ENCODE measurements at regions not wholly inside any gene's neighbourhood (a gene's known extent, or its start where the extent isn't known, plus 50 kb on each side); places are given as distances from the start of the nearest gene placed in this dataset.

- no peak for TF ChIP-seq CTCF (conservative IDR thresholded peaks at IDR 0.05 in 1 of 2, IDR thresholded peaks at IDR 0.05 in 1 of 2; ENCODE audit: low read depth in 1 of 2, low read length in 2 of 2)
- no peak for TF ChIP-seq EZH2 (IDR thresholded peaks at IDR 0.05; ENCODE audit: low read length, missing control alignments)
These were observed 174.4 kb downstream of the ICOS start for GRCh38 chr2:204110751-204111516.
